DND-41 (cell line): ENCODE measurements at regions not wholly inside any gene's neighbourhood (a gene's known extent, or its start where the extent isn't known, plus 50 kb on each side); places are given as distances from the start of the nearest gene placed in this dataset.

Experiments
- CTCF ChIP-seq: IDR thresholded peaks from 2 replicates; pipeline ENCODE4 v1.5.1; 2012; ENCODE audit warnings: borderline replicate concordance, low read length, moderate library complexity, mild to moderate bottlenecking; ENCODE audit not compliant: poor library complexity, severe bottlenecking; ENCODE audit errors: extremely low read depth
- EZH2 ChIP-seq: IDR thresholded peaks from 3 replicates; pipeline ENCODE4 v1.6.1; 2012; ENCODE audit warnings: borderline replicate concordance, low read depth, mild to moderate bottlenecking, moderate library complexity, low read length, inconsistent platforms; ENCODE audit not compliant: severe bottlenecking

- TF ChIP-seq CTCF (no peak), EZH2 (no peak)
These were observed 1465.7 kb upstream of the PIK3C3 start for GRCh38 chr18:40489301-40489700.
